ENCODE measurements at regions not wholly inside any gene's neighbourhood (a gene's known extent, or its start where the extent isn't known, plus 50 kb on each side); places are given as distances from the start of the nearest gene placed in this dataset.

DNA sequence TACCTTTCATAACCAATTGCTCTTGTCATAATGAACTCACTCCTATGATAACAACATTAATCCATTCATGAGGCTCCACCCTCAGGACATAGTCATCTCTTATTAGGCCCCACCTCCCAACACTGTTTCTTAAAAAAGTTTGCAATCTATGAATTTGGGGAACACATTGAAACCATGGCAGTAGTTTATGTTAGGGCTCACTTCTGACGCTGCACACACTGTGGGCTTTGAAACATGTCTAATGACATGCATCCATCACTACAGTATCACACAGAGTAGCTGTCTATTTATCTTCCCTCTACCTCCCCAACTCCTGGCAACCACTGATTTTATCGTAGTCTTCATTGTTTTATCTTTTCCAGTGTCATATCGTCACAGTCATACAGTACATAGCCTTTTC is 299.8 kb downstream of the GLRX3 start:
- DNase-seq: no peak

DNA sequence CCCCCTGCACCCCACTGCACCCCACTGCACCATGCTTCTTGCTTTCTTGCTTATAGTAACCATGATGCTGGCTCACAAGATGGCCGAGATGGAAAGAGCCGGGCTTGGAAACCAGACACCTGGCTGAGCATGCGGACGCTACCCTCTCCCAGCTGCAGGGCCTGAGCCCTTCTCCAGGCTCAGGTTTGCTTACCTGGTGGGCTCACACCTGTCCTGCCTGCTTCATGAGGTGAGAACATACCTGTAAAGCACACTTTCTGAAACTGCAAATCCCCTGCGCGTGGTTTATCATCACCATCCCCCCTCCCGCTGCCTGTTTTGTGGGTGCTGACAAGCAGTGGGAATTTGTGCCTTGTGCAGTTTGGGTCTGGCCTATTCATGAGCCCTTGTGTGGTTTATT is 302.7 kb downstream of the GLRX3 start:
- DNase-seq: no peak

DNA sequence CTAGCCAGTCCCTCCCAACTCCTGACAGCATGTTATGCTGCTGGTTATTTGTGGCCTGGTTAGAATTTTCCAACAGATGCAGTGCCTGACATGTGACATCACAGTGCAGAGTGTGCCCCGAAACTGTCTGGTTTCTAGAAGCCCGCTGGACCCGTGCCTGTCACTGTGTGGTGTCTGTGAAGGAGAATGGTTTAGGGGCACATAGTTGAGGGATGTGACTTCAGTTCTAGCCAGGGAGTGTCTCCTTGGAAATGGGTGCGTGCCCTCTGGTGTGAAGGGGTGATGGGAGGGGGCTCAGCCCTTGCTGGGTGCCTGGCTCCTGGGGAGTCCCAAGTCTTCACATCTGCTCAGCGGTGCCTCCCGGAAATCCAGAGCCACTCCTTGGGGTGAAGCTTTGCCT is 303.6 kb downstream of the GLRX3 start:
- no peak for DNase-seq

DNA sequence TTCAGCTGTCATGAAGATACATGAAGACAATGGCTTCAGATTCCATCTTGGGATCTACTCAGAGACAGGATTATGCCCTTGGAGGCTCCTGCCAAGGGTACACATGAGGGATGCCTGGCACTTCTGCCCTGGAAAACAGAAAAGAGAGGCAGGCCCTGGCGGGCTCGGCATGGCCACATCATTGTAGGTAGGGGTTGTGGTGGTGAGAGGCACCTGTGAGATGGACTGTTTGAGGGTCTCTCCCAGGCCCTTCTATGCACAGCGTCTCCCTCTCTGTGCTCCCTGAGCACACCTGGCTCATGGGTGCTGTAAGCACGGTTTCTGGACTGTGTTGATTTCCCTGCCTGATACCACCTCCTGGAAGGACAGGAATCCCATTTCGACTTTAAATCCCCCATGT is 304.3 kb downstream of the GLRX3 start:
- no peak for DNase-seq

DNA sequence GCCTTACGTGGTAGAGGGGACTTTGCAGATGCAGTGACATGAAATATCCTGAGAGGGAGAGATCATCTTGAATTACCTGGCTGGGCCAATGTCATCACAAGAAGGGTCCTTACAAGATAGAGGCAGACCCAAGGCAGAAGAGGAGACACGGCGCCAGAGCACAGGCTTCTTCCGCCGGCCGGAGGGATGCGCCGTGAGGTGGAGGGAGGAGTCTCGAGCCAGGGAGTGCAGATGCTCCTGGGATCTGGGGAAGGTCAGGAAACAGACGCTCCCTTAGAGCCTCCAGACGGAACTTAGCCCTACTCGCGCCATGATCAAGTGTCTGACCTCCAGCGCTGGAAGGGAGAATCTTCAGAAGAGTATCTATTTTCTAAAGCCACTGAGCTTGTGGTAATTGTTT is 304.8 kb downstream of the GLRX3 start:
- DNase-seq: no peak

DNA sequence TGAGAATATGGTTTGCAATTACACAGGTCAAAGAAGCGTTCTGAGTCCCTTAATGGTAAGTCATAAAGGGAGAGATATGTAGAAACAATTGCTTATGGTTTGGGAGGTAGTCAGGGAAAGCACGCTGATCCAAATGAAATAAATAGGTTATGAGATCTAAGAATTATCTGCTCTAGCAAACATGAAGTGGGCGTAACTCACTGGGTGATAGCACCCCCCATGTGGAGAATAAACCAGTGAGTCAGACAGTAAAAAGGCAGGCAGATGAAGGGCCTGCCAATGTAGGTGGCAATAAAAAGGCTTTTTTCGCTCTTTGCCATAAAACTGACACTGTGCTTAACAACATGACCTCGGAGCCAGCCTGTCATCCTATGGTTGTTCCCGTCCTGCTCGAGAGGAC is 306.9 kb downstream of the GLRX3 start:
- DNase-seq: no peak

DNA sequence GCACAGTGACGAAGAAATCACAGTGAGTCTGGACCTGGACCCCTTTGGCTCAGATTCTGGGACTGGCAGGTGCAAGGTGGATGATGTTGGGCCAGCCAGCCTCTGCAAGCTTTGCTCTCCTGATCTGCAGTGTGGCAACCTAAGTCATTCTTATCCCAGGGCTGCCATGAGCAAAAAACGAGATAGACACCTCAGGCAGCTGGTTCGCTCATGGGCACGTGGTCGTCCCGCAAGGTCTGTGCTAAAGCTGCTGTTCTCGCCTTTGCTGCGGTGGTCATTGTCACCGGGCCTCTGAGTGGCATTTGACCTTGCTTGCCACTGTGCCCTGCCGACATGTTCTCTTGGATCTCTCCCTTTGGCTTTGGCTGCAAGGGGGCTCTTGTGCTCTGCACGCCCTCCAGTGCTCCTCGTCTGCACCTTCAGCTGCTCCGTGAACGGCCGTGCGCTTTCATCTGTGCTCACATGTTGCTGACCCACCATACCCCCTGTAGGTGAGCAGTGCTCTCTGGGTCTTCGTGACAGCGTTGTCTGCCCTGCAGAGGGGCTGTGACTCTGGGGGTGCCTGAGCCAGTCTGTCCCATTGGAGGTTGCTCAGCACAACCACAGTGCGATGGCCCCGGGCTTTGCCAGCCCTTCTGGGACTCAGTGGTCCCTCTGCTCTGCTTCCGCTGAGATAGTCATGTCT is 317.0 kb downstream of the GLRX3 start:
- DNase-seq: no peak

DNA sequence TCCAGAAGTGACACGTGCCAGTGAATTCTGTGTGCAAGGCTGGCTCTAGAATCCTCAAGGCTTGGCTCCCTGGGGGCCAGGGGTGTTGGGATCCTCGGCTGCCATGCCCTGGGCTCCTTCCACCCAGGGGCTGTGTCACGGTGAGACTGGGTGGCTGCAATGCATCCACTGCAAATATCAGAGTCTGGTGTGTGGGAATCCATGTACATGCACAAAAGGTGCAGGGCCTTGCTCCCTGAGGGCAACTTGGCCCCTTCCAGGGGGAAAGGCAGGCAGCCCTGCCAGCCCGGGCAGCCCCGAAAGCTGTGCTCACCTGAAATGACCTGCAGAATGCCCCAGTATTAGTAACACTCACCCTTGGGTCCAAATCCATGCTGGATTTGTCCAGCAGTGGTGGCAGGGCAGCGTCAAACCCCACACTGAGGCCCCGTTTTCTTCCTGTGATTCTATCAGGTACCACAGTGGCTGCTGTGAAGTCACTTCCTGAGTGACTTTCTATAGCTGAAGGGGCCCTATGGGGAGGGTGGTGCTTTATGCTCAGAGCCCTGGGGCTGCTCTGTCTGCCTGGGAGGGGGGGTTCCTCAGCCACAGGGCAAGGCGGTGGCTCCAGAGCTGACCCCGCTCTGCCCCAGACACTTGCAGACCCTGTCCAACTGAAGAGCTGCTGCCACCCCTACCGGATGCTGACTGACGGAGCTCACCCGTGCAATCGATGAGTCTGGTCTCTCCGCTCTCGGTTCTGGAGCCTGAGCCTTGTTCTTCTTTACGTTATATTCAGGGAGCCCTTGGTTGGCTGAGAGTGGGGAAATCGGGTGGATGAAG is 317.7 kb downstream of the GLRX3 start:
- DNase-seq: no peak

DNA sequence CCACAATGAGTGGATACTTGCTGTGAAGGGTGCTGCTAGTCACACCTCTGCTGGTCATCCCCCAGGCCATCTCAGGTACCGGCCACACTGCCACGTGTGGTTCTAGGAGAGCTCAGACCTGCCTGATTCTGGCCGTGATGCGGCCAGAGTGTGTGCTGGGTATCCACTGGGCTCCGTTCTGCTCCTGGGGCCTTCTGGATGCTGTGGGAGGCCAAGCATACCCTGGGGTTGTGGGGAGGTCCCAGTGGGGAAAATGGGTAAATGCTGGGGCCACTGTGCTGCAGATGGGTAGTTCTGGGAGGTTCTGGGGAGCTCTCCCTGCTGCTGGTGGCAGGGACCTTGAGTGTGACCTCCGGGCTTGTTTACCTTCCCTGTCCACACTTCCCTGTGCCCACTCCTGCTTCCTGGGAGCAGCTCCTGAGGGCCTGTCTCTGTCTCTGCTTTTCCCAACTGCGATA is 318.4 kb downstream of the GLRX3 start:
- no peak for DNase-seq

DNA sequence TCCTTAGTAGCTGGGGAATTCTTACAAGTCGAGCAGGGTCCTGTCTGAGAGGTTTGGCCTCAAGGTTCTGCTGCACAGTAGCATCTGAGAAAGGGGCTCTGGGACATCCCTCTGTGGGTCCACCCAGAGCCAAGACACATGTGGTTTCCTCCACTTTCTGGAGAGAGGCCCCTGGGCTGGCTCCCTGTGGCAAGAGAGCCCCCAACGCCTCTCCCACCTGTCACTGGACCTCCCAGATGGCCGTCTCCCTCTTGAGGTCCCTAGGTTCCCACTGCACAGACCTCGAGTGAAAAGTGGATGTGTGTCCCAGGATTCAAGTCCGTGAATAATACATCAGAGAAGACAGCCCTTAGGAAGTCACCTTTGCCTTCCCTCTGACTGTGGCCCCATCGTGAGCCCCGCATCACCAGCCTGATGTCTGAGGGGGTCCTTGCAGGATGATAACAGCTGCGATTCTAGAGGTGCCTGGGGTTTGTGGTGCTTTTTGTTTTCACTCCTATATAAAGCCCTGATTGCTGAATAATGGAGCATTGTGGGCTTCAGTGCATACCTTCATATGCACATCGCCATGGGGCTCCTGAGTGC is 319.0 kb downstream of the GLRX3 start:
- no peak for DNase-seq

DNA sequence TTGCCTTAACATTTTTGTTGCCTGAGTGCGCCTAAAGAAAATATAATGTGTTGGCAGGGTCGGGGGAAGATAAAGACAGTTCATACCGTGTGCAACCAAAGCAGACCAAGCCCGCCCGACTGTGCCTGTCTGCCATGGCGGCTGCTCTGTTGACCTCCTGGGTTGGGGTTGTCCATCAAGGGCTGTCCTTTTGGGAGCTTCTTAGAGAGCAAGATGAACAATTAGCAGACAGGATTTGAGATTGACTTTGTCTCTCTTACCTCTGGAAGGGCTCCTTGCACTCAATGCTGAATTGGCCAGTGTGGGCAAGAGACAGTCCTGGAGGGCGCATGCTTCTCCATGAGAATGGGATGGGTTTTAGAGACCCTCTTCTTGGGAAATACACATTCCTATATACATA is 319.6 kb downstream of the GLRX3 start:
- DNase-seq: no peak

DNA sequence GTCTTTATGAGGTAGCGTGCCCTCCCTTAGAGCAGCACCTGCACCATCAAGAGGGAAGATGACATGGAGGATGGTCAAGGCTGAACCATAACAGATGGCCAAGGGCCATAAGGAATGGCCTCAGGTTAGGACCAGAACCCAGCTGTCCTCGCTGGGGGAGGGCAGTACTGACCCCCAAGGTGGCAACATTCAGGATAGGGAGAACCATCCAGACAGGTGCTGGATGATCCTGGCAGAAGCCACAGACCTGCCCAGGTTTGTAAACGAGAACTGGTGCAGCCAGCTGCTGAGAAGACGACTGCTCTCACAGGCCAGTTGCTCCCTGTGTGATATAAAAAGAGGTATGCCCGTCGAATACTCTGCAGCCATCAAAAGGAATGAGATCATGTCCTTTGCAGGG is 320.4 kb downstream of the GLRX3 start:
- no peak for DNase-seq

DNA sequence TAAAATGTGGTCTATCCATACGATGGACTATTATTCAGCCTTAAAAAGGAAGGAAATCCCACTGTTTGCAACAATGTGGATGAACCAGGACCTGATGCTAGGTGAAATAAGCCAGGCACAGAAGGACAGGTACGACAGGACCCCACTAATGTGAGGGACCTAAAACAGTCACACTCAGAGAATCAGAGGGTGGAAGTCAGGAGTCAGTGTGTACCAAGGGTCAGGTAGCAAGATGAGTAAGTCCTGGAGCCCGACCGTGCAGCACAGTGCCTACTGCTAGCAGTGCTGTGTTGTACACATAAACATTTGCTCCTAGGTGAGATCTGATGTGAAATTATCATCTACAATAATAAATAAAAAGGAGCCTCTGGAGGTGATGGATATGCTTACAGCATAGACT is 322.3 kb downstream of the GLRX3 start:
- DNase-seq: no peak

DNA sequence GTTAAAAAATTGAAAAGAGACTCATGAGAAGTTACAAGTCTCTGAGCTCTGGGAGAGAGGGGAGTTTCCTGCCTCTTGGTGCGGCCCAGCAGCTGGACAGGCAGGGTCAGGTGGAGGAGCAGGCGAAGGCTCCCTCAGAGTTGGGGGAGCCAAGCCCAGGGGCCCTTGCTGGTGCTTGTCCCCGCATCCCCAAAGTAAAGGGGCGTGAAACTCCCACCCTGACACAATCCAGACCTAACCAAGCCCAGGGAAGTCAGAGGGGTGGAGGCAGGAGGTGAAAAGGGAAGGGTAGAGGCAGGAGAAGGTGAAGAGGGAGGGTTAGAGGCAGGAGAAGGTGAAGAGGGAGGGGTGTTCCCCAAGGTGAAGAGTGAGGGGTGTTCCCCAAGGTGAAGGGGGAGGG is 322.8 kb downstream of the GLRX3 start:
- no peak for DNase-seq

DNA sequence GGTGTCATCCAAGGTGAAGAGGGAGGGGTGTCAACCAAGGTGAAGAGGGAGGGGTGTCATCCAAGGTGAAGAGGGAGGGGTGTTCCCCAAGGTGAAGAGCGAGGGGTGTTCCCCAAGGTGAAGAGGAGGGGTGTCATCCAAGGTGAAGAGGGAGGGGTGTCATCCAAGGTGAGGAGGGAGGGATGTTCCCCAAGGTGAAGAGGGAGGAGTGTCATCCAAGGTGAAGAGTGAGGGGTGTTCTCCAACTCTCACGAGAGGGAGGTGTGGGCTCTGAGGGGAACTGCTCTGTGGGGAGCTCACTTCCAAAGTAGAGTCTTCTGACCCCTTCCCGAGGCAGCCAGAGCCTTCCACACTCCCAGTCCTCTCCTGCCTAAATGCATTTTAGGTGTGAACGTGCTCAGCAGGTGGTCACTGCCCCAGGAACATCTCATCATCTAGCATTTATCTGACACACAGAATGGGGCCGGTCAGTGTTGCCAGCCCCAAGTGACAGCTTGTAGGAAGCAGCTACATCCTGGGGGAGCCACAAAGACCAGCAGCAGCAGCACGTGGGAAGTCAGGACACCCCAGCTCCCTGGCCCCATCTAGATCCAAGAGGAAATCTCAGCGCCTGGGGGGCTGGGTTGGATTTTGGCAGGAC is 323.8 kb downstream of the GLRX3 start:
- no peak for DNase-seq

DNA sequence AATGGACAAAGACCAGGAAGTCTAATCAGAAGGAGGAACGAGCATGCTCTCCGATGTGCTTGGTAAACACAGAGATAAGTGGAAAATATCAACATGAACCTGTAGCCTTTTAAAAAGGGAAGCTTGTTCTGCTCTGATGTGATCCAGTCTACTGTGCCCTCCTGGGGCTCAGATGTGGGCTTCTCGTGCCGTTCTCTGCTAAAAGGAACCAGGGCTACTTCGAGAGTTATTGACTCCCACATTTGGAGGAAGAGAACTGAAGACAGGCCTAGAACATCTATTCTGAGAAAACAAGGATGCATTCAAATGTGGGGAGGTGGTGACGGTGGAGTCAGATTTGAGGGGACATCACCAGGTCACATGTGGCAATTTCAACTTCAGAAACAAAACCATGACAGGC is 325.4 kb downstream of the GLRX3 start:
- DNase-seq: no peak

DNA sequence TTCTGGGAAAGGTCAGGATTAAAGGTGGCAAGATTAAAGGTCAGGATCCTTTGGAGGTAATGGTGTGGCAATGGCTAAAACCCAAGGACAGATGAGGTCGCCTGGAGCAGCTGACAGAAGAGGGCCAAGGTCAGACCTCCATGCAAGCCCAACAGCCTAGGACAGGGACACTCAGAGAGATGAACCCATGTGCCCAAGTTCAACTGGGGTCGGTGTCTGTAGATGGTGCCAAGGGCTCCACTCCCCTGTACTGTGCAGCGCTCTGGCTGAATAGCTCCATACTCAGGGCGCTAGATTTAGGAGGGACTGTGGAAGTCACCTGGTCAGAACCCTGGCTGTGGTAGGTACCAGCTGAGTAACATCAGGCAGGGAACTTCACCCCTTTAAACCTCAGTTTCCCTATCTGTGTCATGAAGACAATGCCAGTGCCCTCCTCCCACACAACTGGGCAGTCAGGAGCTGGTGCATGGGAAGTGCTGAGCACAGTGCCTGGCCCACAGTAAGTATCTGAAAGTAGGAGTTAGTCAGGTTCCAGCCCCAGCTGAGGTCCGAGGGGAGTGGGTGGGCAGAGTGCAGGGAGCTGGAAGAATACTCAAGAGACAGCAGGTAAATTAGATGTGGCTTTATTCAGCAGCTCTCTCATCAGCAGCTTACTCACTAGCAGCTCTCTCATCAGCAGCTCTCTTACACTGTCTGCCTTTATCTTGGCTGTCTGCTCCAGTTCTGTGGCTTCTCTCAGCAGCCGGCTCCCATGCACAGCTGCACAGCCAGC is 327.1 kb downstream of the GLRX3 start:
- DNase-seq: no peak

DNA sequence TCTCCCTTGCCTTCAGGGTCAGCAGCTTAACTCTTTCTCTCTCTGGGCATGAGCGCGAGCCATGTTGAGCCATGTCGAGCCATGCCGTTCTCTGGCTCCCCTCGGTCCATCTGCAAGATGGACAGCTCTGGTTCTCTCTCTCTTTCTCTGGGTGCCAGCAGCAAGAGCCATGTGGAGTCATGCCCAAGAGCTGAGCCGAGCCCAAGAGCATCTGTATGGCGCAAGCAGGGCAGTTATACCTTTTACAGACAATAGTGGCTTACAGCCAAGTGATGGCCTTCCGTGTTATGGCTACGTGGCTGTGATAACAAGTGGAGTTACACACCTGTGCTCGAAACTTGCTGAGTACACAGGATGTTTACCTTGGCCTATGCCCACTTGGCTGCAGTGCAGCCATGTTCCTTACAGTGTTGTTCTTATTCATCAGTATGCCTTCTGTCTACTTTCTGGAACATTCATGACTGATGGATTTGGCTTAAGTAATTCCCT is 327.7 kb downstream of the GLRX3 start:
- no peak for DNase-seq

DNA sequence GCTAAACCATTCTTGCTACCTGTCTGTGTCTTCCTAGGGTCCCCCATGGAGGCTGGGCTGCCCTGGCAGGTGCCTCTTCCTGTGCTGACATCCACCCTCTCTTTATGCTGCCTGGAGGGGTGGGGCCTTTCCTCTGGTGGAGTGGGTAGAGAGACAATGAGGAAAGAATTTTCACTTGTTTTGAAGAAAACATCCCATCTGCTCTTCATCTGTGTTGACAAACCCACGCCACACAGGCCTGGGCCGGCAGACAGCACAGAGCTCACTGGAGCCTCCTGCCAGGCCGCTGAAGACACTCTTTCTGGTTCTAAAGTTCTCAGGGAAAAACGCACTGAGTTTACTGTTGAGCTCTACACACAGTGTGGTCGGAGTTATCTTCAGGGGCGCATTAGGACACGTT is 328.2 kb downstream of the GLRX3 start:
- DNase-seq: no peak

DNA sequence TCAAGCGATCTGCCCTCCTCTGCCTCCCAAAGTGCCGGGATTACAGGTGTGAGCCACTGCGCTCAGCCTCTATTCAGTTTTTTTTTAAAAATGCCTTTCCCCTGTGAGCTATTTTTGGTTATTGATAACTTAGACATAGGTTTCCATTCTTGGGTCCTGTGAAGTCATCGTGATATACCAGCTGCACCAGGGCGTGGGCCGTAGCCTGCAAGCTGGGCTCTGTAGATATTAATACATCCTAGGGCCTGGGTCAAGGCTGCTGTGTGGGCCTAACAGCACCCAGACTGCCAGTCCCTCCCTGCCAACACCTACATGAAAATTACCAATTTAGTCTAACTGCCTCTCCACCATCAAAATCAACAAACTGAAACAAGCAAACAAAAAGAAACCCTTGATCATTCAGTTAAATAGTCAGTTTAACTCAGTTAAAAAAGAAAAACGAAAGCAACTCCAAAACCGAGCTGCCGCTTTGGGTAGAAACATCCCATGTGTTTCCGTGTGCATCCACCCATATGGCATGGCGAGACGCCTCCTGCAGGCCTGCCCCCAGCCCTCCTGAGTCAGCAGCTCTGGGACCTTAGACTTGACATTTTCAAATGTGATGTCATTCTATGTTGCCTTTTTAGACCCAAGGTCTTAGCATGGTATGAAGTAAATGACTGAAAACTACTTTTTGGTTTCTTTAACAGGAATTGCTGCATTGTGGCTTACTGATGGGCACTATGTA is 330.2 kb downstream of the GLRX3 start:
- no peak for DNase-seq

DNA sequence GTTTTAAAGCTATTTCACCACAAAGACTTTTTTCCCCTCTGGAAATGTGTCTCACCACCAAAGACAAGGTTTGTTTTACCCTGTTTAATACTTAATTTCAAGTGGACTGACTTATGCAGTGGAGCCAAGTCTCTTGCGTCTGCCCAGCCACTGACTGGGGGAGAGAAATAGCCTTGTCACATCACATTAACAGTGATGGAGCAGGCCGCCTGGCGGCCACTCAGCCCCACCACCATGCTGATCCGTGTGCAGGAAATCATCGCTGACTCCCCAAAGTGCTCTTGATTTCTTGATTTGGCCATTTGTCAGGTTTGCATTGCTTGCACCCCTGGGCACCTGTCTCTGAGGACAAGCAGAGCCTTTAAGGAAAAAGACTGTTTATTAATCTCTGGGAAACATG is 334.1 kb downstream of the GLRX3 start:
- DNase-seq: no peak

DNA sequence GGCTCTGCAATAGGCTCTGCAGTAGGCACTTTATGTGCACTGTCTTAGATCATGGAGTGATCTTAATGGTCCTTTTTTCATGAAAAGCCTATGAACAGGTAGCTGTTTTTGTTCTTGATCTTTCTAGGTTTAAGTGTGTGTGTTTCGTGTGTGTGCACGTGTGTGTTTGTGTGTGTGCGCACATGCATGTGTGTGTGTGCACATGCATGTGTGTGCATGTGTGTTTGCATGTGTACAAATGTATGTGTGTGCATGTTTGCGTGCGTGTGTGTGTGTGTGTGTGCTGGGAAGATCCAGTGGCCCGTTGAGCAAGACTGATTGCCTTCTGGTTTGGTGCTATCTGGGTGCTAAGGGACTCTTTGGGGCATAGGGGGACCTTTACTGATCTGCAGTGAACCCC is 334.8 kb downstream of the GLRX3 start:
- no peak for DNase-seq

Data from suppressor macrophage treated with lipopolysaccharide for 1 hour (primary cell).